A549 (cell line): ENCODE measurements at regions not wholly inside any gene's neighbourhood (a gene's known extent, or its start where the extent isn't known, plus 50 kb on each side); places are given as distances from the start of the nearest gene placed in this dataset.

Source experiments
- BHLHE40 ChIP-seq: IDR thresholded peaks from 2 replicates; pipeline ENCODE4 v1.6.1; 2012; ENCODE audit warnings: low read depth, low read length, inconsistent platforms
- CEBPB ChIP-seq, 2 experiments: fragments of >200 bp in 1 of 2; sonication (Bioruptor Twin) in 1 of 2; formaldehyde crosslinking in 1 of 2; IDR thresholded peaks; 2 replicates each; pipeline ENCODE4 v1.6.1; 2012 to 2016
- CTCF ChIP-seq: fragments of >200 bp; sonication (Bioruptor Twin); formaldehyde crosslinking; IDR thresholded peaks from 3 replicates; pipeline ENCODE4 v1.5.1; 2016
- HDAC2 ChIP-seq: fragments of 200-600 bp; sonication (generic); IDR thresholded peaks from 2 replicates; pipeline ENCODE4 v1.6.1; 2016
- JUN ChIP-seq, 2 experiments: fragments of >200 bp; sonication (Bioruptor Twin); formaldehyde crosslinking; IDR thresholded peaks; 2 replicates in 1 of 2; 3 replicates in 1 of 2; pipeline ENCODE4 v1.6.1; 2016 to 2017
- POLR2A ChIP-seq: IDR thresholded peaks from 2 replicates; pipeline ENCODE4 v1.6.1; 2012; ENCODE audit warnings: mild to moderate bottlenecking, low read length
- RFX5 ChIP-seq: fragments of 450-650 bp; IDR thresholded peaks from 2 replicates; pipeline ENCODE4 v1.7.1; 2014; ENCODE audit warnings: antibody characterized with exemption, mild to moderate bottlenecking, moderate library complexity
- SREBF2 ChIP-seq: fragments of 450-650 bp; IDR thresholded peaks from 2 replicates; pipeline ENCODE4 v1.6.1; 2014; ENCODE audit warnings: mild to moderate bottlenecking, moderate library complexity
- TF ChIP-seq, protein P1 (sequence below): fragments of 250-450 bp; sonication (Bioruptor Pico); IDR thresholded peaks from 2 replicates; pipeline ENCODE4 v1.5.0; 2021; ENCODE audit warnings: mild to moderate bottlenecking, moderate library complexity, borderline replicate concordance
- TF ChIP-seq, protein P2 (sequence below): fragments of 450-650 bp; IDR thresholded peaks from 2 replicates; pipeline ENCODE4 v1.6.1; 2014; ENCODE audit warnings: antibody characterized with exemption

DNA sequence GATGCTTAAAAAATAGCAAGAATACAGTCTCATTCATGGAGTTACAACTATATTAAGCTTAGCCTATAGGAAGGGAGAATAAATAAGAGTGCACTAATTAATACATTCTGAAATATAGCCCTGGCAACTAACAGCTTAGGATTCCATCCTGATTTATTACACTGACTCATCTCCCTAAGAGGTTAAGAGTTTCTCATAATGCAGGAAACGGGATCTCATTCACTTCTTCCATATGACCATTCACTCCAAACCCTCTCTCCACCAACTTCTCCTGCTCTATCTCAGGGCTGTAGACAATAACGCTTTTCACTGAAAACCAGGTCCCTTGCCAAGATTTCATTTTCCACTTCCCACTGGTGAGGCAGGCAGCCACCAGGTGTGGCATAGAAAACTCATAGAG is 168.5 kb upstream of the PLD5 start:
- TF ChIP-seq HDAC2 (no peak), CTCF (no peak), CEBPB (IDR thresholded peaks at IDR 0.05) (no peak), BHLHE40 (no peak), SREBF2 (no peak), JUN (IDR thresholded peaks at IDR 0.05) (no peak), RFX5 (no peak), POLR2A (no peak)
- TF ChIP-seq, protein P1, sequence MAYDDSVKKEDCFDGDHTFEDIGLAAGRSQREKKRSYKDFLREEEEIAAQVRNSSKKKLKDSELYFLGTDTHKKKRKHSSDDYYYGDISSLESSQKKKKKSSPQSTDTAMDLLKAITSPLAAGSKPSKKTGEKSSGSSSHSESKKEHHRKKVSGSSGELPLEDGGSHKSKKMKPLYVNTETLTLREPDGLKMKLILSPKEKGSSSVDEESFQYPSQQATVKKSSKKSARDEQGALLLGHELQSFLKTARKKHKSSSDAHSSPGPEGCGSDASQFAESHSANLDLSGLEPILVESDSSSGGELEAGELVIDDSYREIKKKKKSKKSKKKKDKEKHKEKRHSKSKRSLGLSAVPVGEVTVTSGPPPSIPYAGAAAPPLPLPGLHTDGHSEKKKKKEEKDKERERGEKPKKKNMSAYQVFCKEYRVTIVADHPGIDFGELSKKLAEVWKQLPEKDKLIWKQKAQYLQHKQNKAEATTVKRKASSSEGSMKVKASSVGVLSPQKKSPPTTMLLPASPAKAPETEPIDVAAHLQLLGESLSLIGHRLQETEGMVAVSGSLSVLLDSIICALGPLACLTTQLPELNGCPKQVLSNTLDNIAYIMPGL (CRISPR knock-in tag), result no peak
- TF ChIP-seq, protein P2, sequence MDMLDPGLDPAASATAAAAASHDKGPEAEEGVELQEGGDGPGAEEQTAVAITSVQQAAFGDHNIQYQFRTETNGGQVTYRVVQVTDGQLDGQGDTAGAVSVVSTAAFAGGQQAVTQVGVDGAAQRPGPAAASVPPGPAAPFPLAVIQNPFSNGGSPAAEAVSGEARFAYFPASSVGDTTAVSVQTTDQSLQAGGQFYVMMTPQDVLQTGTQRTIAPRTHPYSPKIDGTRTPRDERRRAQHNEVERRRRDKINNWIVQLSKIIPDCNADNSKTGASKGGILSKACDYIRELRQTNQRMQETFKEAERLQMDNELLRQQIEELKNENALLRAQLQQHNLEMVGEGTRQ, result no peak
